Hippocampal formation (tissue), 2 donors: ENCODE measurements at regions not wholly inside any gene's neighbourhood (a gene's known extent, or its start where the extent isn't known, plus 50 kb on each side); places are given as distances from the start of the nearest gene placed in this dataset.

ENCODE experiments used
- DNase-seq, 2 donors: peaks; one replicate each; lab custom pipeline; 2025; lab: John Stamatoyannopoulos, UW

- DNase-seq: no peak
These were observed 89.2 kb upstream of the RAP2B start for GRCh38 chr3:153072856-153073255.

GRCh38 chr3:153073636-153074035, 88.4 kb upstream of the RAP2B start:
- DNase-seq: no peak

- DNase-seq: no peak
These were observed 83.2 kb upstream of the RAP2B start for GRCh38 chr3:153078826-153079225.

GRCh38 chr3:153079386-153079785, 82.6 kb upstream of the RAP2B start:
- no peak for DNase-seq

- DNase-seq: no peak
These were observed 81.2 kb upstream of the RAP2B start for GRCh38 chr3:153080778-153081240.

GRCh38 chr3:153084431-153084830, 77.6 kb upstream of the RAP2B start:
- DNase-seq: no peak

GRCh38 chr3:153087595-153088566, 74.1 kb upstream of the RAP2B start:
- no peak for DNase-seq

GRCh38 chr3:153089620-153090019, 72.4 kb upstream of the RAP2B start:
- no peak for DNase-seq

GRCh38 chr3:153090973-153091372, 71.1 kb upstream of the RAP2B start:
- DNase-seq: no peak

GRCh38 chr3:153093629-153094028, 68.4 kb upstream of the RAP2B start:
- no peak for DNase-seq

- DNase-seq: no peak
These were observed 67.6 kb upstream of the RAP2B start for GRCh38 chr3:153094386-153094785.

GRCh38 chr3:153095441-153095840, 66.6 kb upstream of the RAP2B start:
- DNase-seq: no peak

- no peak for DNase-seq
These were observed 65.3 kb upstream of the RAP2B start for GRCh38 chr3:153096731-153097131.

- DNase-seq: no peak
These were observed 64.8 kb upstream of the RAP2B start for GRCh38 chr3:153097213-153097612.

GRCh38 chr3:153099131-153099530, 62.9 kb upstream of the RAP2B start:
- no peak for DNase-seq

- DNase-seq: no peak
These were observed 58.5 kb upstream of the RAP2B start for GRCh38 chr3:153103406-153103945.

GRCh38 chr3:153110041-153110440, 52.0 kb upstream of the RAP2B start:
- DNase-seq: no peak

- DNase-seq: no peak
These were observed 51.0 kb upstream of the RAP2B start for GRCh38 chr3:153111016-153111415.
